Upper lobe of left lung (tissue), 6 donors: ENCODE measurements at regions not wholly inside any gene's neighbourhood (a gene's known extent, or its start where the extent isn't known, plus 50 kb on each side); places are given as distances from the start of the nearest gene placed in this dataset.

ENCODE experiments used
- ATAC-seq, 2 donors: fragments of 200-7000 bp; cut with Tn5 transposase; one replicate each; pipeline ENCODE4 v1.9.1; 2022; ENCODE audit warnings: mild to moderate bottlenecking in 2 of 2, moderate library complexity in 2 of 2; ENCODE audit not compliant: low FRiP score in 2 of 2
- DNase-seq, 2 donors: peaks; one replicate each; pipeline ENCODE4 v3.0.0-alpha.2; 2019 to 2020
- H3K27ac ChIP-seq, 4 donors: fragments of 200-600 bp; sonication (generic); one replicate each; pipeline ENCODE4 v1.5.1; 2016 to 2019
- H3K27me3 ChIP-seq, 4 donors: fragments of 200-600 bp; sonication (generic); one replicate each; pipeline ENCODE4 v1.5.1; 2017 to 2019
- H3K36me3 ChIP-seq, 4 donors: fragments of 200-600 bp; sonication (generic); one replicate each; pipeline ENCODE4 v1.5.1; 2016 to 2019
- H3K4me1 ChIP-seq, 4 donors: fragments of 200-600 bp; sonication (generic); one replicate each; pipeline ENCODE4 v1.5.1; 2018 to 2019
- H3K4me3 ChIP-seq, 4 donors: fragments of 200-600 bp; sonication (generic); one replicate each; pipeline ENCODE4 v1.5.1; 2017 to 2019; ENCODE audit warnings: mild to moderate bottlenecking in 2 of 4, moderate library complexity in 1 of 4
- H3K9me3 ChIP-seq, 4 donors: fragments of 200-600 bp; sonication (generic); one replicate each; pipeline ENCODE4 v1.5.1; 2018 to 2019
- EP300 ChIP-seq, 4 donors: sonication (generic); formaldehyde crosslinking; IDR thresholded peaks; one replicate each; pipeline ENCODE4 v1.5.1; 2017; ENCODE audit warnings: antibody characterized with exemption in 4 of 4, control low read depth in 2 of 4
- POLR2A ChIP-seq, 4 donors: fragments of 450-650 bp; IDR thresholded peaks; one replicate each; pipeline ENCODE4 v1.5.1; 2016 to 2017; ENCODE audit warnings: antibody characterized with exemption in 4 of 4, mild to moderate bottlenecking in 2 of 4
- POLR2AphosphoS5 ChIP-seq, 2 donors: sonication (generic); formaldehyde crosslinking; IDR thresholded peaks; one replicate each; pipeline ENCODE4 v1.5.1; 2017; ENCODE audit warnings: antibody characterized with exemption in 2 of 2
- WGBS, 2 donors: methylation state at CpG; one replicate each; pipeline ENCODE4 v1.1.5; 2017 to 2018; 5-methylcytosine and 5-hydroxymethylcytosine counted together
- TF ChIP-seq, protein P1 (sequence below), 6 experiments: fragments of 450-650 bp in 4 of 6; fragments of 200-600 bp in 2 of 6; sonication (generic) in 2 of 6; IDR thresholded peaks; one replicate each; pipeline ENCODE4 v1.5.1; 2016 to 2019; ENCODE audit warnings: antibody characterized with exemption in 6 of 6
- donor health status: DM: no; HTN: no; CAD: no; lungs with moderate emphysema.
- donor health status: DM: no; HTN: yes; CAD: no; lungs with severe emphysema.

- TF ChIP-seq POLR2AphosphoS5 (IDR thresholded peaks at IDR 0.05) (no peak), EP300 (IDR thresholded peaks at IDR 0.05) (no peak), POLR2A (IDR thresholded peaks at IDR 0.05) (no peak)
- TF ChIP-seq, protein P1, sequence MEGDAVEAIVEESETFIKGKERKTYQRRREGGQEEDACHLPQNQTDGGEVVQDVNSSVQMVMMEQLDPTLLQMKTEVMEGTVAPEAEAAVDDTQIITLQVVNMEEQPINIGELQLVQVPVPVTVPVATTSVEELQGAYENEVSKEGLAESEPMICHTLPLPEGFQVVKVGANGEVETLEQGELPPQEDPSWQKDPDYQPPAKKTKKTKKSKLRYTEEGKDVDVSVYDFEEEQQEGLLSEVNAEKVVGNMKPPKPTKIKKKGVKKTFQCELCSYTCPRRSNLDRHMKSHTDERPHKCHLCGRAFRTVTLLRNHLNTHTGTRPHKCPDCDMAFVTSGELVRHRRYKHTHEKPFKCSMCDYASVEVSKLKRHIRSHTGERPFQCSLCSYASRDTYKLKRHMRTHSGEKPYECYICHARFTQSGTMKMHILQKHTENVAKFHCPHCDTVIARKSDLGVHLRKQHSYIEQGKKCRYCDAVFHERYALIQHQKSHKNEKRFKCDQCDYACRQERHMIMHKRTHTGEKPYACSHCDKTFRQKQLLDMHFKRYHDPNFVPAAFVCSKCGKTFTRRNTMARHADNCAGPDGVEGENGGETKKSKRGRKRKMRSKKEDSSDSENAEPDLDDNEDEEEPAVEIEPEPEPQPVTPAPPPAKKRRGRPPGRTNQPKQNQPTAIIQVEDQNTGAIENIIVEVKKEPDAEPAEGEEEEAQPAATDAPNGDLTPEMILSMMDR (IDR thresholded peaks at IDR 0.05): no peak
- Histone ChIP-seq H3K27ac (no peak overlapping the region), H3K36me3 (no peaks in the 10 kb centered on the region), H3K27me3 (no peaks in the 10 kb centered on the region), H3K9me3 (no peaks in the 10 kb centered on the region), H3K4me3 (no peak overlapping the region), H3K4me1 (peaks cover 0 to 2% (median 0%) of the 10 kb centered on the region in 4 donors)
- no peak for DNase-seq
- ATAC-seq: no peak
These were observed 207.7 kb upstream of the PLEKHG7 start for GRCh38 chr12:92495108-92495507.

DNA sequence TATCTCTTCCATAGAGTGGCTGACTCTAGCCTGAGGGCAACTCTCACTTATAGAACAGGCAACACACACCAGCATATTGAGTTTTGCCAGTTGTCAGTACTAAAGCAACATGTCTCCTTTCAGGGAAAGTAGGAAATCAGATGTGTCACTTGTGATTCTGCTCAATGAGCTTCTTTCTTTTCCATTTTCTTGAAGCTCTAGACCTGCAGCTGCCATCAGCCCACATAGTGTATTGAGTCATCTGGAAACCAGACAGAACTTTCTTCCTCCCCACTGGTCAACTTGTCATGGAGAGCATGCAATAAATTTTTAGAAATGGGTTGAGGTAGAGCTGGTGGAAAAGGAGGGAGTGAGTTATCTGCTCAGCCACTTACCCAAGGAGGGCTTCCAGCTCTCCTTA, 209.0 kb upstream of the PLEKHG7 start:
- Histone ChIP-seq H3K4me3 (no peak overlapping the region), H3K27me3 (no peaks in the 10 kb centered on the region), H3K27ac (no peak overlapping the region), H3K4me1 (peaks cover 0 to 2% (median 0%) of the 10 kb centered on the region in 4 donors), H3K36me3 (no peaks in the 10 kb centered on the region), H3K9me3 (no peaks in the 10 kb centered on the region)
- ATAC-seq: no peak
- TF ChIP-seq POLR2A (IDR thresholded peaks at IDR 0.05) (no peak), EP300 (IDR thresholded peaks at IDR 0.05) (no peak), POLR2AphosphoS5 (IDR thresholded peaks at IDR 0.05) (no peak)
- TF ChIP-seq, protein P1 (IDR thresholded peaks at IDR 0.05): no peak
- DNase-seq: no peak

DNA sequence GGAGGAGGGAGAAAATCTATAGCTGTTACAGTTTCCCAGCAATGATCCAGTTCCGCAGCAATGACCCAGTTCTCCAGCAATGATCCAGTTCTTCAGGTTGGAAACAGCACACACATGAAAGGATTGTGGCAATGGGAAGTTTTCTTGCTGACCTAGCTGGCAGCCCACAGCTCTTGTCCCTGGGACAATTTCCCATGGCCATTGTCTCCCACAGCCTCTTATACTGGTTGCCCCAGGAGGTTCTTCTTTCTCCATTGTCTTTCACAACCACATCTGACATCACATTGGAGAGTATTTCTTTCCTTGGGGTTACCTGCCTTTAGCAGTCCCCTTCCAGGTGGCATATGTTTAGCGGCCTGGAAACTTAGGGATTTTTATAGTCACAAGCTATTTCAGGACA, 209.8 kb upstream of the PLEKHG7 start:
- no peak for TF ChIP-seq EP300 (IDR thresholded peaks at IDR 0.05)
- TF ChIP-seq POLR2A (IDR thresholded peaks at IDR 0.05): no peak
- TF ChIP-seq, protein P1 (IDR thresholded peaks at IDR 0.05): no peak
- ATAC-seq (no peak), DNase-seq (no peak)
- H3K9me3 ChIP-seq: no peaks in the 10 kb centered on the region
- WGBS, 2 donors: 93 to 98% methylated on average over 2 of the region's 2 CpGs
- H3K4me1 ChIP-seq: peaks cover 0 to 2% (median 0%) of the 10 kb centered on the region in 4 donors
- no peak overlapping the region for H3K4me3 ChIP-seq
- H3K36me3 ChIP-seq: no peaks in the 10 kb centered on the region
- H3K27ac ChIP-seq: no peak overlapping the region
- no peaks in the 10 kb centered on the region for H3K27me3 ChIP-seq

GRCh38 chr12:92492291-92492690, 210.5 kb upstream of the PLEKHG7 start:
- Histone ChIP-seq H3K36me3 (no peaks in the 10 kb centered on the region), H3K4me1 (peaks cover 0 to 2% (median 0%) of the 10 kb centered on the region in 4 donors), H3K9me3 (no peaks in the 10 kb centered on the region), H3K4me3 (no peak overlapping the region), H3K27me3 (no peaks in the 10 kb centered on the region), H3K27ac (no peak overlapping the region)
- DNase-seq (no peak), ATAC-seq (no peak)
- TF ChIP-seq, protein P1 (IDR thresholded peaks at IDR 0.05): no peak
- TF ChIP-seq EP300 (IDR thresholded peaks at IDR 0.05) (no peak), POLR2AphosphoS5 (IDR thresholded peaks at IDR 0.05) (no peak), POLR2A (IDR thresholded peaks at IDR 0.05) (no peak)

DNA sequence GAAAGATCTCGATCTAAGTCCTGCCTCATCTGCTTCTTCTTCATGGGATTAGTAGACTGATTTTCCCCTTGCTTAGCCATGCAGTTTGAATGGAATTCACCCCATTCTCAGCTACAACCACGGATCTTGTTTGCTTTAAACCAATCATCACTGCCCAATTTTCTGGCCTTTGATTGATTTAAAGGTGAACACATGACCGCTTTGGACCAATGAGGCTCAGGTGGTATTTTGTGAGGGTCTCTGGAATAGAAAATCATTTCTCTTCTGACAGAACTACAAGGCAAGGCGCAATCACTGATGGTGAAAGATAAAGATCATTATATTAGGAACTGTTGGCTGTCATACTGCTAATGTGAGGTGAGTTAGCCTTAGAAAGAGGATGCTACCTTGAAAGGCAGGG, 213.0 kb upstream of the PLEKHG7 start:
- WGBS, 2 donors: 88 to 96% methylated on average over 4 of the region's 4 CpGs
- ATAC-seq: no peak
- no peak overlapping the region for H3K27ac ChIP-seq
- no peaks in the 10 kb centered on the region for H3K9me3 ChIP-seq
- H3K36me3 ChIP-seq: no peaks in the 10 kb centered on the region
- no peaks in the 10 kb centered on the region for H3K27me3 ChIP-seq
- TF ChIP-seq, protein P1 (IDR thresholded peaks at IDR 0.05): no peak
- TF ChIP-seq EP300 (IDR thresholded peaks at IDR 0.05): no peak
- TF ChIP-seq POLR2AphosphoS5 (IDR thresholded peaks at IDR 0.05): no peak
- TF ChIP-seq POLR2A (IDR thresholded peaks at IDR 0.05): no peak
- H3K4me3 ChIP-seq: no peak overlapping the region
- H3K4me1 ChIP-seq: peaks cover 0 to 6% (median 1%) of the 10 kb centered on the region in 4 donors
- no peak for DNase-seq
